ENCODE measurements at regions not wholly inside any gene's neighbourhood (a gene's known extent, or its start where the extent isn't known, plus 50 kb on each side); places are given as distances from the start of the nearest gene placed in this dataset.

GRCh38 chr11:116517077-116517476, 255.7 kb downstream of the BUD13 start:
- peaks cover 3% of the 10 kb centered on the region for H3K9me3 Mint-ChIP-seq
- peaks cover 17% of the 10 kb centered on the region for H3K4me1 Mint-ChIP-seq
- TF ChIP-seq, protein P1, sequence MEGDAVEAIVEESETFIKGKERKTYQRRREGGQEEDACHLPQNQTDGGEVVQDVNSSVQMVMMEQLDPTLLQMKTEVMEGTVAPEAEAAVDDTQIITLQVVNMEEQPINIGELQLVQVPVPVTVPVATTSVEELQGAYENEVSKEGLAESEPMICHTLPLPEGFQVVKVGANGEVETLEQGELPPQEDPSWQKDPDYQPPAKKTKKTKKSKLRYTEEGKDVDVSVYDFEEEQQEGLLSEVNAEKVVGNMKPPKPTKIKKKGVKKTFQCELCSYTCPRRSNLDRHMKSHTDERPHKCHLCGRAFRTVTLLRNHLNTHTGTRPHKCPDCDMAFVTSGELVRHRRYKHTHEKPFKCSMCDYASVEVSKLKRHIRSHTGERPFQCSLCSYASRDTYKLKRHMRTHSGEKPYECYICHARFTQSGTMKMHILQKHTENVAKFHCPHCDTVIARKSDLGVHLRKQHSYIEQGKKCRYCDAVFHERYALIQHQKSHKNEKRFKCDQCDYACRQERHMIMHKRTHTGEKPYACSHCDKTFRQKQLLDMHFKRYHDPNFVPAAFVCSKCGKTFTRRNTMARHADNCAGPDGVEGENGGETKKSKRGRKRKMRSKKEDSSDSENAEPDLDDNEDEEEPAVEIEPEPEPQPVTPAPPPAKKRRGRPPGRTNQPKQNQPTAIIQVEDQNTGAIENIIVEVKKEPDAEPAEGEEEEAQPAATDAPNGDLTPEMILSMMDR (IDR thresholded peaks at IDR 0.05; ENCODE audit: unreplicated experiment in 3 of 3): no peak
- H3K4me3 Mint-ChIP-seq: no peak overlapping the region
- H3K36me3 Mint-ChIP-seq (ENCODE audit: low read depth): no peaks in the 10 kb centered on the region
- H3K27ac Mint-ChIP-seq: no peak overlapping the region
- peaks cover 15% of the 10 kb centered on the region for H3K27me3 Mint-ChIP-seq (ENCODE audit: low read depth)

DNA sequence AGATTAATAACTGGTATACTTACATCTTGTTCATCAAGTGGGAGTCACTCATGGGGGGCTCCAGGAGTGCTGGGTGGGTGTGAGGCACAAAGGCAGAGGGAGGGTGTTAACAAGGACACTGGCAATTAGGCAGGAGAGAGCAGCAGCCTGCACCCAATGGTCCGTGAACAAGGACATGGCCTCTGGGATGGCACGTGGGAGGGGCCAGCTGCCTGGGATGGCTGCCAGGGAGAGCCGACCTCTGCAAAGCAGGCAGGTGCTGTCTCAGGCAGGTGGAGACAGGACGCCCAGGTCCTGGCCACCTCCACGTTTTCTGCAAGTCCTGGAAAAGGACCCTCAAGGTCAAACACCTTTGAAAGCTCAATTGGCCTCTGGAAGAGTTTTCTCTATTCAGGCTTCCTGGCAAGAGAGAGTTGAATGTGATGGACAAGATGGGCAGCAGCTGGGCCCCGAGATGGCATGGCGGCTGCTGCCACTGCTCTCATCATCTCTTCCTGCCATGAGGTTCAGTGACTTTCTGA, 257.1 kb downstream of the BUD13 start:
- Mint-ChIP-seq H3K9me3 (peaks cover 3% of the 10 kb centered on the region), H3K4me3 (no peak overlapping the region), H3K27me3 (ENCODE audit: low read depth) (peaks cover 18% of the 10 kb centered on the region), H3K27ac (no peak overlapping the region), H3K36me3 (ENCODE audit: low read depth) (no peaks in the 10 kb centered on the region), H3K4me1 (peaks cover 17% of the 10 kb centered on the region)
- TF ChIP-seq, protein P1 (IDR thresholded peaks at IDR 0.05; ENCODE audit: unreplicated experiment in 3 of 3): no peak

- Mint-ChIP-seq H3K4me1 (peaks cover 35% of the 10 kb centered on the region), H3K36me3 (ENCODE audit: low read depth) (no peaks in the 10 kb centered on the region), H3K27me3 (ENCODE audit: low read depth) (peaks cover 20% of the 10 kb centered on the region), H3K27ac (peak overlapping the region in 1 of 3 experiments; percentile 50), H3K4me3 (no peak overlapping the region), H3K9me3 (no peaks in the 10 kb centered on the region)
- TF ChIP-seq, protein P1 (IDR thresholded peaks at IDR 0.05; ENCODE audit: unreplicated experiment in 3 of 3): no peak
Observed at GRCh38 chr11:116513894-116514293, 258.9 kb downstream of the BUD13 start.

- Mint-ChIP-seq H3K4me3 (no peak overlapping the region), H3K27me3 (ENCODE audit: low read depth) (peaks cover 25% of the 10 kb centered on the region), H3K27ac (peak overlapping the region in 1 of 3 experiments; percentile 50), H3K9me3 (no peaks in the 10 kb centered on the region), H3K36me3 (ENCODE audit: low read depth) (no peaks in the 10 kb centered on the region), H3K4me1 (peaks cover 41% of the 10 kb centered on the region)
- TF ChIP-seq, protein P1 (IDR thresholded peaks at IDR 0.05; ENCODE audit: unreplicated experiment in 3 of 3): no peak
Observed at GRCh38 chr11:116513278-116513823, 259.4 kb downstream of the BUD13 start.

- H3K4me1 Mint-ChIP-seq: peaks cover 41% of the 10 kb centered on the region
- no peak overlapping the region for H3K4me3 Mint-ChIP-seq
- TF ChIP-seq, protein P1 (IDR thresholded peaks at IDR 0.05; ENCODE audit: unreplicated experiment in 3 of 3): no peak
- no peaks in the 10 kb centered on the region for H3K36me3 Mint-ChIP-seq (ENCODE audit: low read depth)
- H3K27me3 Mint-ChIP-seq (ENCODE audit: low read depth): peaks cover 28% of the 10 kb centered on the region
- H3K9me3 Mint-ChIP-seq: no peaks in the 10 kb centered on the region
- peak overlapping the region in 1 of 3 experiments; percentile 50 for H3K27ac Mint-ChIP-seq
Observed at GRCh38 chr11:116512841-116513240, 259.9 kb downstream of the BUD13 start.

GRCh38 chr11:116511684-116512083, 261.1 kb downstream of the BUD13 start:
- Mint-ChIP-seq H3K4me3 (no peak overlapping the region), H3K4me1 (peaks cover 41% of the 10 kb centered on the region), H3K36me3 (ENCODE audit: low read depth) (no peaks in the 10 kb centered on the region), H3K27ac (no peak overlapping the region), H3K9me3 (no peaks in the 10 kb centered on the region), H3K27me3 (ENCODE audit: low read depth) (peaks cover 28% of the 10 kb centered on the region)
- TF ChIP-seq, protein P1 (IDR thresholded peaks at IDR 0.05; ENCODE audit: unreplicated experiment in 3 of 3): no peak
